SK-N-MC (cell line): ENCODE measurements at regions not wholly inside any gene's neighbourhood (a gene's known extent, or its start where the extent isn't known, plus 50 kb on each side); places are given as distances from the start of the nearest gene placed in this dataset.

Experiments used
- EZH2 ChIP-seq: fragments of 200-600 bp; sonication (generic); IDR thresholded peaks from one replicate; pipeline ENCODE4 v1.6.1; 2017; ENCODE audit warnings: antibody characterized with exemption
- POLR2AphosphoS5 ChIP-seq: IDR thresholded peaks from 2 replicates; pipeline ENCODE4 v1.6.1; 2012; ENCODE audit warnings: mild to moderate bottlenecking, low read depth, low read length, borderline replicate concordance

GRCh38 chr1:98088381-98088780, 167.5 kb upstream of the DPYD start:
- TF ChIP-seq POLR2AphosphoS5 (no peak), EZH2 (no peak)
